ENCODE measurements at regions not wholly inside any gene's neighbourhood (a gene's known extent, or its start where the extent isn't known, plus 50 kb on each side); places are given as distances from the start of the nearest gene placed in this dataset.

GRCh38 chr20:6240059-6240458 lies 117.2 kb upstream of the FERMT1 start:
- Histone ChIP-seq H3K4me3 (ENCODE audit: severe bottlenecking) (no peak overlapping the region), H3K27me3 (ENCODE audit: insufficient read depth, poor library complexity, severe bottlenecking) (peaks cover 5% of the 10 kb centered on the region), H3K36me3 (ENCODE audit: low read depth) (no peaks in the 10 kb centered on the region), H3K27ac (ENCODE audit: poor library complexity, severe bottlenecking) (no peak overlapping the region), H3K4me1 (ENCODE audit: insufficient read depth, poor library complexity, severe bottlenecking) (no peaks in the 10 kb centered on the region), H3K9me3 (ENCODE audit: severe bottlenecking) (no peaks in the 10 kb centered on the region)
- ATAC-seq (ENCODE audit: low read depth) (no peak), DNase-seq (ENCODE audit: low spot score) (no peak)
- TF ChIP-seq, protein P1, sequence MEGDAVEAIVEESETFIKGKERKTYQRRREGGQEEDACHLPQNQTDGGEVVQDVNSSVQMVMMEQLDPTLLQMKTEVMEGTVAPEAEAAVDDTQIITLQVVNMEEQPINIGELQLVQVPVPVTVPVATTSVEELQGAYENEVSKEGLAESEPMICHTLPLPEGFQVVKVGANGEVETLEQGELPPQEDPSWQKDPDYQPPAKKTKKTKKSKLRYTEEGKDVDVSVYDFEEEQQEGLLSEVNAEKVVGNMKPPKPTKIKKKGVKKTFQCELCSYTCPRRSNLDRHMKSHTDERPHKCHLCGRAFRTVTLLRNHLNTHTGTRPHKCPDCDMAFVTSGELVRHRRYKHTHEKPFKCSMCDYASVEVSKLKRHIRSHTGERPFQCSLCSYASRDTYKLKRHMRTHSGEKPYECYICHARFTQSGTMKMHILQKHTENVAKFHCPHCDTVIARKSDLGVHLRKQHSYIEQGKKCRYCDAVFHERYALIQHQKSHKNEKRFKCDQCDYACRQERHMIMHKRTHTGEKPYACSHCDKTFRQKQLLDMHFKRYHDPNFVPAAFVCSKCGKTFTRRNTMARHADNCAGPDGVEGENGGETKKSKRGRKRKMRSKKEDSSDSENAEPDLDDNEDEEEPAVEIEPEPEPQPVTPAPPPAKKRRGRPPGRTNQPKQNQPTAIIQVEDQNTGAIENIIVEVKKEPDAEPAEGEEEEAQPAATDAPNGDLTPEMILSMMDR (IDR thresholded peaks at IDR 0.05; ENCODE audit: poor library complexity, severe bottlenecking): no peak

GRCh38 chr20:6238421-6238820 lies 115.6 kb upstream of the FERMT1 start:
- H3K36me3 ChIP-seq (ENCODE audit: low read depth): no peaks in the 10 kb centered on the region
- no peaks in the 10 kb centered on the region for H3K9me3 ChIP-seq (ENCODE audit: severe bottlenecking)
- H3K27ac ChIP-seq (ENCODE audit: poor library complexity, severe bottlenecking): no peak overlapping the region
- no peaks in the 10 kb centered on the region for H3K4me1 ChIP-seq (ENCODE audit: insufficient read depth, poor library complexity, severe bottlenecking)
- no peak overlapping the region for H3K4me3 ChIP-seq (ENCODE audit: severe bottlenecking)
- no peak for DNase-seq (ENCODE audit: low spot score)
- H3K27me3 ChIP-seq (ENCODE audit: insufficient read depth, poor library complexity, severe bottlenecking): peaks cover 5% of the 10 kb centered on the region
- no peak for ATAC-seq (ENCODE audit: low read depth)
- TF ChIP-seq, protein P1 (IDR thresholded peaks at IDR 0.05; ENCODE audit: poor library complexity, severe bottlenecking): no peak

GRCh38 chr20:6235510-6235909 lies 112.7 kb upstream of the FERMT1 start:
- H3K27ac ChIP-seq (ENCODE audit: poor library complexity, severe bottlenecking): no peak overlapping the region
- ATAC-seq (ENCODE audit: low read depth) (no peak), DNase-seq (ENCODE audit: low spot score) (no peak)
- H3K36me3 ChIP-seq (ENCODE audit: low read depth): no peaks in the 10 kb centered on the region
- H3K9me3 ChIP-seq (ENCODE audit: severe bottlenecking): no peaks in the 10 kb centered on the region
- H3K4me3 ChIP-seq (ENCODE audit: severe bottlenecking): no peak overlapping the region
- TF ChIP-seq, protein P1 (IDR thresholded peaks at IDR 0.05; ENCODE audit: poor library complexity, severe bottlenecking): no peak
- peaks cover 5% of the 10 kb centered on the region for H3K27me3 ChIP-seq (ENCODE audit: insufficient read depth, poor library complexity, severe bottlenecking)
- H3K4me1 ChIP-seq (ENCODE audit: insufficient read depth, poor library complexity, severe bottlenecking): no peaks in the 10 kb centered on the region

DNA sequence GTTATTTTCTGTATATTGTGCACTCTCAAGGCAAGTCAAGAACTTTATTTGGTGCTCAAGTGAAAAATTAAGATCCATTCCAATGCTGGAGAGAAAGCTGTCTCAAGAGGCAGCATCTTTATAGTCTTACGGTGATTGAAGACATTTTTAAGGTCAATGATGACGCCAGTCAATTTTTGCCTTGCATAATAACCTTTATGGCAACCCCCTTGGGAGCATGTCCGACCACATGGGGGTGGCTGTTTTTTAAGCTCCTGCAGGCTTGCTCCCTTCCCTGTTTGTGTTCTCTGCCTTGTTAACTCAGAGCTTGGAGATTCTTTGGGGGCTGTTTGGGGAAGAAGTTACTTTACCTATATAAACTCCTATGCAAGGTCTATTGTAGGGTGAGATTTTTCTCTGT lies 109.6 kb upstream of the FERMT1 start:
- H3K4me3 ChIP-seq (ENCODE audit: severe bottlenecking): no peak overlapping the region
- no peak overlapping the region for H3K27ac ChIP-seq (ENCODE audit: poor library complexity, severe bottlenecking)
- ATAC-seq (ENCODE audit: low read depth) (no peak), DNase-seq (ENCODE audit: low spot score) (no peak)
- no peaks in the 10 kb centered on the region for H3K36me3 ChIP-seq (ENCODE audit: low read depth)
- H3K27me3 ChIP-seq (ENCODE audit: insufficient read depth, poor library complexity, severe bottlenecking): peaks cover under 1% of the 10 kb centered on the region
- no peaks in the 10 kb centered on the region for H3K9me3 ChIP-seq (ENCODE audit: severe bottlenecking)
- H3K4me1 ChIP-seq (ENCODE audit: insufficient read depth, poor library complexity, severe bottlenecking): no peaks in the 10 kb centered on the region
- TF ChIP-seq, protein P1 (IDR thresholded peaks at IDR 0.05; ENCODE audit: poor library complexity, severe bottlenecking): no peak

DNA sequence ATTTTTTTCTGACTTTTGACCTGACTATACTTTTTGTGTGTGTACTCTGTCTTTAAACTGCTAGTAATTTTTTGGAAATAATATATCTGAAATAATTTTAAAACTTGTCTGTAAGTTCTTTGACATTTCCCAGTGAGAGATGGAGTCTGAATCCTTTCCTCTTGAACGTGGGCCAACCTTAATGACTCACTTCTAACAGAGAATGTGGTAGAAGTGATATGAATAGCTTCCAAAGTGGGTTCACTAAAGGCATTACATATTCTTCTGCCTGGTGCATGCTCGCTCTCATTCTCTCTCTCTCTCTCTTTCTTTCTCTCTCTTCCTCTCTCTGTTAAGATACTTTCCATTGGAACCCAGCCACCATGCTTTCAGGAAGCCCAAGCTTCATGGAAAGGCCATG lies 108.7 kb upstream of the FERMT1 start:
- no peaks in the 10 kb centered on the region for H3K9me3 ChIP-seq (ENCODE audit: severe bottlenecking)
- no peaks in the 10 kb centered on the region for H3K36me3 ChIP-seq (ENCODE audit: low read depth)
- no peak overlapping the region for H3K27ac ChIP-seq (ENCODE audit: poor library complexity, severe bottlenecking)
- peaks cover 4% of the 10 kb centered on the region for H3K27me3 ChIP-seq (ENCODE audit: insufficient read depth, poor library complexity, severe bottlenecking)
- TF ChIP-seq, protein P1 (IDR thresholded peaks at IDR 0.05; ENCODE audit: poor library complexity, severe bottlenecking): no peak
- no peaks in the 10 kb centered on the region for H3K4me1 ChIP-seq (ENCODE audit: insufficient read depth, poor library complexity, severe bottlenecking)
- peak; percentile 68; the same call in 2 of the 3 replicates for ATAC-seq (ENCODE audit: low read depth)
- DNase-seq (ENCODE audit: low spot score): no peak
- H3K4me3 ChIP-seq (ENCODE audit: severe bottlenecking): no peak overlapping the region

Measured in RWPE2 (cell line).